Neural cell (in vitro differentiated cells): ENCODE measurements at regions not wholly inside any gene's neighbourhood (a gene's known extent, or its start where the extent isn't known, plus 50 kb on each side); places are given as distances from the start of the nearest gene placed in this dataset.

Experiments used
- H2AFZ ChIP-seq: fragments of 200-600, 300-800 bp; sonication (generic), shearing (Covaris generic); 2 replicates; pipeline ENCODE4 v1.6.0; 2014; ENCODE audit warnings: low read depth, mild to moderate bottlenecking, antibody characterized with exemption, low read length, moderate library complexity
- H3F3A ChIP-seq: fragments of 200-600 bp; shearing (Covaris generic); 2 replicates; pipeline ENCODE4 v1.6.1; 2016; ENCODE audit warnings: mild to moderate bottlenecking, moderate library complexity, mixed read lengths, antibody characterized with exemption, low read length; ENCODE audit not compliant: insufficient read depth, poor library complexity, severe bottlenecking
- H3K27ac ChIP-seq: fragments of 200-600, 300-800 bp; sonication (generic), shearing (Covaris generic); 2 replicates; pipeline ENCODE4 v1.5.1; 2014; ENCODE audit warnings: mild to moderate bottlenecking, low read length, moderate library complexity
- H3K27me3 ChIP-seq: fragments of 300-800, 200-600 bp; sonication (generic), shearing (Covaris generic); 2 replicates; pipeline ENCODE4 v1.6.0; 2014; ENCODE audit warnings: mild to moderate bottlenecking, low read depth, low read length, moderate library complexity; ENCODE audit not compliant: insufficient read depth
- H3K36me3 ChIP-seq: fragments of 300-800, 200-600 bp; sonication (generic), shearing (Covaris generic); 2 replicates; pipeline ENCODE4 v1.5.1; 2014; ENCODE audit warnings: mild to moderate bottlenecking, antibody characterized with exemption, low read length, moderate library complexity; ENCODE audit not compliant: insufficient read depth
- H3K4me2 ChIP-seq: fragments of 300-800, 200-600 bp; sonication (generic), shearing (Covaris generic); 2 replicates; pipeline ENCODE4 v1.6.0; 2014; ENCODE audit warnings: mild to moderate bottlenecking, low read length
- H3K4me3 ChIP-seq: fragments of 300-800, 200-600 bp; sonication (generic), shearing (Covaris generic); 2 replicates; pipeline ENCODE4 v1.5.1; 2014; ENCODE audit warnings: mild to moderate bottlenecking, low read length, moderate library complexity
- H3K79me2 ChIP-seq: fragments of 200-600 bp; shearing (Covaris generic); replicated peaks from 2 replicates; pipeline ENCODE4 v1.6.0; 2014; ENCODE audit warnings: mild to moderate bottlenecking, low read length, moderate library complexity; ENCODE audit not compliant: insufficient read depth
- H3K9ac ChIP-seq: fragments of 300-800, 200-600 bp; sonication (generic), shearing (Covaris generic); 2 replicates; pipeline ENCODE4 v1.6.1; 2016; ENCODE audit warnings: mild to moderate bottlenecking, low read length, mixed read lengths
- H3K9me2 ChIP-seq: fragments of 200-600 bp; shearing (Covaris generic); 2 replicates; pipeline ENCODE4 v1.6.1; 2016; ENCODE audit warnings: mild to moderate bottlenecking, low read length, mixed read lengths; ENCODE audit not compliant: insufficient read depth
- H3K9me3 ChIP-seq: fragments of 200-600, 300-800 bp; sonication (generic), shearing (Covaris generic); 2 replicates; pipeline ENCODE4 v1.6.1; 2016; ENCODE audit warnings: mild to moderate bottlenecking, mixed run types, low read length, moderate library complexity, mixed read lengths
- H4K20me1 ChIP-seq: fragments of 200-600 bp; shearing (Covaris generic); 2 replicates; pipeline ENCODE4 v1.6.1; 2016; ENCODE audit warnings: mild to moderate bottlenecking, mixed run types; ENCODE audit not compliant: insufficient read depth
- EP300 ChIP-seq: fragments of 450-650 bp; conservative IDR thresholded peaks from 2 replicates; pipeline ENCODE4 v1.6.1; 2014; ENCODE audit warnings: antibody characterized with exemption, mild to moderate bottlenecking, moderate library complexity; ENCODE audit not compliant: poor library complexity, severe bottlenecking
- EZH2 ChIP-seq: fragments of 200-600, 300-800 bp; shearing (Covaris generic), sonication (generic); IDR thresholded peaks from 2 replicates; pipeline ENCODE4 v1.6.1; 2014; ENCODE audit warnings: antibody characterized with exemption, low read length, borderline replicate concordance, mild to moderate bottlenecking; ENCODE audit not compliant: insufficient read depth, poor library complexity, severe bottlenecking
- MXI1 ChIP-seq: fragments of 450-650 bp; conservative IDR thresholded peaks from 2 replicates; pipeline ENCODE4 v1.6.1; 2014; ENCODE audit warnings: antibody characterized with exemption, mild to moderate bottlenecking; ENCODE audit not compliant: poor library complexity, severe bottlenecking
- POLR2AphosphoS5 ChIP-seq: IDR thresholded peaks from 2 replicates; pipeline ENCODE4 v1.6.1; 2012
- RAD21 ChIP-seq: fragments of 450-650 bp; conservative IDR thresholded peaks from 2 replicates; pipeline ENCODE4 v1.6.1; 2014; ENCODE audit warnings: antibody characterized with exemption, mild to moderate bottlenecking, moderate library complexity
- SMC3 ChIP-seq: fragments of 450-650 bp; conservative IDR thresholded peaks from 2 replicates; pipeline ENCODE4 v1.6.1; 2014; ENCODE audit warnings: antibody characterized with exemption, mild to moderate bottlenecking, moderate library complexity; ENCODE audit not compliant: poor library complexity
- TAF1 ChIP-seq: IDR thresholded peaks from 2 replicates; pipeline ENCODE4 v1.6.1; 2012; ENCODE audit warnings: low read depth
- TF ChIP-seq, protein P1 (sequence below): fragments of 450-650 bp; IDR thresholded peaks from 2 replicates; pipeline ENCODE4 v1.5.1; 2014; ENCODE audit warnings: antibody characterized with exemption, mild to moderate bottlenecking, moderate library complexity; ENCODE audit not compliant: poor library complexity, severe bottlenecking
- TF ChIP-seq, protein P2 (sequence below): IDR thresholded peaks from 2 replicates; pipeline ENCODE4 v1.6.1; 2012; ENCODE audit warnings: borderline replicate concordance

DNA sequence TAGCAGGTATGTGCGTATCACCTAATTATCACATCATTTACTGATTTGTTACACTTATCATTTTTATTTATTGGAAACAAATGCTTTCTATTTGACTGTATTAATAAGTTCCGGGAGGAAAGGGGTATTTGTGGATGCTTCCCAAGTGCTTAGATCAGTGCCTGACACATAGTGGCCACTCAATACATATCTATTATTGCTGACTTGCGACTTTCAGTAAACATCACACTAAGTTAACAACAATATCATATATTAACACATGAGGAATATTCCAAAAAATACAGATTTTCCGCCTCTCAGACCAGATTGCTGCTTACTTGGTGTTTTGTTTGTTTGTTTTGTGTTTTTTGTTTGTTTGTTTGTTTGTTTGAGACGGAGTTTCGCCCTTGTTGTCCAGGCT lies 52.6 kb upstream of the ZFP42 start:
- Histone ChIP-seq H3K4me2 (no peak overlapping the region), H3K9me2 (no peaks in the 10 kb centered on the region), H3K9me3 (no peaks in the 10 kb centered on the region), H4K20me1 (no peaks in the 10 kb centered on the region), H2AFZ (no peak overlapping the region), H3K27me3 (no peaks in the 10 kb centered on the region), H3K36me3 (no peaks in the 10 kb centered on the region), H3K27ac (no peak overlapping the region), H3K9ac (no peak overlapping the region), H3K79me2 (no peaks in the 10 kb centered on the region), H3F3A (no peaks in the 10 kb centered on the region), H3K4me3 (no peak overlapping the region)
- TF ChIP-seq, protein P1, sequence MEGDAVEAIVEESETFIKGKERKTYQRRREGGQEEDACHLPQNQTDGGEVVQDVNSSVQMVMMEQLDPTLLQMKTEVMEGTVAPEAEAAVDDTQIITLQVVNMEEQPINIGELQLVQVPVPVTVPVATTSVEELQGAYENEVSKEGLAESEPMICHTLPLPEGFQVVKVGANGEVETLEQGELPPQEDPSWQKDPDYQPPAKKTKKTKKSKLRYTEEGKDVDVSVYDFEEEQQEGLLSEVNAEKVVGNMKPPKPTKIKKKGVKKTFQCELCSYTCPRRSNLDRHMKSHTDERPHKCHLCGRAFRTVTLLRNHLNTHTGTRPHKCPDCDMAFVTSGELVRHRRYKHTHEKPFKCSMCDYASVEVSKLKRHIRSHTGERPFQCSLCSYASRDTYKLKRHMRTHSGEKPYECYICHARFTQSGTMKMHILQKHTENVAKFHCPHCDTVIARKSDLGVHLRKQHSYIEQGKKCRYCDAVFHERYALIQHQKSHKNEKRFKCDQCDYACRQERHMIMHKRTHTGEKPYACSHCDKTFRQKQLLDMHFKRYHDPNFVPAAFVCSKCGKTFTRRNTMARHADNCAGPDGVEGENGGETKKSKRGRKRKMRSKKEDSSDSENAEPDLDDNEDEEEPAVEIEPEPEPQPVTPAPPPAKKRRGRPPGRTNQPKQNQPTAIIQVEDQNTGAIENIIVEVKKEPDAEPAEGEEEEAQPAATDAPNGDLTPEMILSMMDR, result no peak
- no peak for TF ChIP-seq EP300
- no peak for TF ChIP-seq EZH2
- no peak for TF ChIP-seq MXI1
- TF ChIP-seq SMC3, result no peak
- TF ChIP-seq POLR2AphosphoS5, result no peak
- TF ChIP-seq, protein P2, sequence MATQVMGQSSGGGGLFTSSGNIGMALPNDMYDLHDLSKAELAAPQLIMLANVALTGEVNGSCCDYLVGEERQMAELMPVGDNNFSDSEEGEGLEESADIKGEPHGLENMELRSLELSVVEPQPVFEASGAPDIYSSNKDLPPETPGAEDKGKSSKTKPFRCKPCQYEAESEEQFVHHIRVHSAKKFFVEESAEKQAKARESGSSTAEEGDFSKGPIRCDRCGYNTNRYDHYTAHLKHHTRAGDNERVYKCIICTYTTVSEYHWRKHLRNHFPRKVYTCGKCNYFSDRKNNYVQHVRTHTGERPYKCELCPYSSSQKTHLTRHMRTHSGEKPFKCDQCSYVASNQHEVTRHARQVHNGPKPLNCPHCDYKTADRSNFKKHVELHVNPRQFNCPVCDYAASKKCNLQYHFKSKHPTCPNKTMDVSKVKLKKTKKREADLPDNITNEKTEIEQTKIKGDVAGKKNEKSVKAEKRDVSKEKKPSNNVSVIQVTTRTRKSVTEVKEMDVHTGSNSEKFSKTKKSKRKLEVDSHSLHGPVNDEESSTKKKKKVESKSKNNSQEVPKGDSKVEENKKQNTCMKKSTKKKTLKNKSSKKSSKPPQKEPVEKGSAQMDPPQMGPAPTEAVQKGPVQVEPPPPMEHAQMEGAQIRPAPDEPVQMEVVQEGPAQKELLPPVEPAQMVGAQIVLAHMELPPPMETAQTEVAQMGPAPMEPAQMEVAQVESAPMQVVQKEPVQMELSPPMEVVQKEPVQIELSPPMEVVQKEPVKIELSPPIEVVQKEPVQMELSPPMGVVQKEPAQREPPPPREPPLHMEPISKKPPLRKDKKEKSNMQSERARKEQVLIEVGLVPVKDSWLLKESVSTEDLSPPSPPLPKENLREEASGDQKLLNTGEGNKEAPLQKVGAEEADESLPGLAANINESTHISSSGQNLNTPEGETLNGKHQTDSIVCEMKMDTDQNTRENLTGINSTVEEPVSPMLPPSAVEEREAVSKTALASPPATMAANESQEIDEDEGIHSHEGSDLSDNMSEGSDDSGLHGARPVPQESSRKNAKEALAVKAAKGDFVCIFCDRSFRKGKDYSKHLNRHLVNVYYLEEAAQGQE, result no peak
- TF ChIP-seq RAD21, result no peak
- no peak for TF ChIP-seq TAF1

DNA sequence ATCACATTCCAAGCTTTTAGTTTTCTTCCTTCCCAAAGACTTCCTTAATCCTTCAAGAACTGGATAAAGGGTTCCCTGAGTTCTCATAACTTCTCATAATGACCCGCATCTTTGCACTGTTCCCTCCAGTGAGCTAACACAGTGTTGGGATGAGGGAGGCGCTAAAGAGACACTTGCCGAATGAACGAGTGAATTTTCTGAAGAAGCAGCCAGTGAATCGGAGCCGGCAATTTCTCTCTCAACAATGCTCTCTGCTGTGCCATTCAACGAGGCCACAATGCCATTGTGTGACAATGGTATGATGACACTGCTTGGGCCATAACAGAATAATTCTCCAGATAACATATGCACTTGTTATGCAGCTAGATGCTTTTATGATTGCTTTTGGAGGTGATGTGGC lies 51.4 kb upstream of the ZFP42 start:
- Histone ChIP-seq H3K9me2 (no peaks in the 10 kb centered on the region), H3K27me3 (no peaks in the 10 kb centered on the region), H3K9ac (no peak overlapping the region), H3K79me2 (no peaks in the 10 kb centered on the region), H3K27ac (no peak overlapping the region), H4K20me1 (no peaks in the 10 kb centered on the region), H3K9me3 (no peaks in the 10 kb centered on the region), H3F3A (no peaks in the 10 kb centered on the region), H3K4me2 (no peak overlapping the region), H3K4me3 (no peak overlapping the region), H3K36me3 (no peaks in the 10 kb centered on the region), H2AFZ (no peak overlapping the region)
- no peak for TF ChIP-seq MXI1
- TF ChIP-seq EP300, result no peak
- no peak for TF ChIP-seq TAF1
- no peak for TF ChIP-seq SMC3
- no peak for TF ChIP-seq RAD21
- TF ChIP-seq, protein P1, result no peak
- TF ChIP-seq, protein P2, result no peak
- no peak for TF ChIP-seq EZH2
- no peak for TF ChIP-seq POLR2AphosphoS5
